Renal cortical epithelial cell (primary cell): ENCODE measurements at regions not wholly inside any gene's neighbourhood (a gene's known extent, or its start where the extent isn't known, plus 50 kb on each side); places are given as distances from the start of the nearest gene placed in this dataset.

ENCODE experiments used
- DNase-seq: peaks from one replicate; pipeline ENCODE4 v3.0.0-alpha.2; 2011; ENCODE audit warnings: low read depth

DNA sequence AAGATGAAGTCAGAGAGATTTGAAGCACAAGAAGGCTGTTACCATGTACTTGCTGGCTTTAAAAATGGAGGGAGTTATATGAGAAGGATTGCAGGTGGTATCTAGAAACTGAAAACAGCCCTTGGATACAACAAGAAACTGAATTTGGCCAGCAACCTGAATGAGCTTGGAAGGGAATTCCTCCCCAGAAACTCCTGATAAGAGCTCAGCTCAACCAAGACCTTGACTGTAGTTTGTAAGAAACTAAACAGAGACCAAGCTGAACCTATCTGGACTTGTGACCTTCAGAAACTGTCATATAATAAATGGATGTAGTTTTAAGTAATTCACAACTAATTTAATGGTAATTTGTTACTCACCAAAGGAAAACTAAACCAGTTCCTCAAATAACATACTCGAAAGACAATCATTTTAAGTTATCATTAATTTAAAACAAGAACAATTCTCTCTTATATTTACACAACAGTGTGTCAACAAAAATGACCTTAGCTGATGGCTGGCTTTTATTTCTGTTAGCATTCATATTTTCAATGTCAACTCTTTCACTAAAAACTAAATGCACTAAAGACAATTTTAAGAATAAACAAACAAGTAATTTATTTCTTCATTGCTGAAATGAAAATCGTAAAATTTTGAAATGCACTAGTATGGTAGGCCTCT lies 1218.4 kb upstream of the TMPRSS15 start:
- DNase-seq, result no peak

DNA sequence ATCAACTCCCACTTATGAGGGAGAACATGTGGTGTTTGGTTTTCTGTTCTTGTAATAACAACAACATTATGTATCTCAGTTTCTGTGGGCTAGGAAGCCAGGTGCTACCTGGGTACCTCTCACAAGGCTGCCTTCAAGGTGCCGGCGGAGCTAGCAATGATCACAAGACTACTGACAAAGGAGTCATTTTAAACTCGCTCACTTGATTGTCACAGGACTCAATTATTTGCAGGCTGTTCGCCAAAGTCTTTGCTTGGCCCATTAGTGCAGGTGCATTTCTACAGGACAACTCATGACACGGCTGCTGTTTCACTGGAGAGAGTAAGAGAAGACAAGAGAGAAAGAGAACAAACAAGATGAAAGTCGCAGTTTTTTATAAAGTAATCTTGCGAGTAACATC lies 1237.4 kb upstream of the TMPRSS15 start:
- no peak for DNase-seq

DNA sequence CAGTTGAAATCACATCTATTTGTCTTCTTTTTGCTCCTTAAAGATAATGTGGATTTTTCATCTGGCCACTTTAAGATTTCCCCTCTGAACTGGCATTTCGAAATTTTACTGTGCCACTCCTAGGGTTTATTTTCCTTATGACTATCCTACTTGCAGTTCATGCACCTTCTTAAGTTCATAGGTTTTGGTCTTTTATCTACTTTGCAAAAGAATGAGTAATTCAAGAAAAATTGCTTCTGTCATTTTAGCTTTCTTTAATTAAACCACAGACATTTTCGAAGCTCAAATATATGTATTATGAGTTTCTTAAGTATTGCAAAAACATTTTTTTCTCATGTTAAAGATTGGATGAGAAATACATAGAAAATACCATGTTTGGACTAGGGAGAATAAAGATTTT lies 1244.8 kb upstream of the TMPRSS15 start:
- no peak for DNase-seq

DNA sequence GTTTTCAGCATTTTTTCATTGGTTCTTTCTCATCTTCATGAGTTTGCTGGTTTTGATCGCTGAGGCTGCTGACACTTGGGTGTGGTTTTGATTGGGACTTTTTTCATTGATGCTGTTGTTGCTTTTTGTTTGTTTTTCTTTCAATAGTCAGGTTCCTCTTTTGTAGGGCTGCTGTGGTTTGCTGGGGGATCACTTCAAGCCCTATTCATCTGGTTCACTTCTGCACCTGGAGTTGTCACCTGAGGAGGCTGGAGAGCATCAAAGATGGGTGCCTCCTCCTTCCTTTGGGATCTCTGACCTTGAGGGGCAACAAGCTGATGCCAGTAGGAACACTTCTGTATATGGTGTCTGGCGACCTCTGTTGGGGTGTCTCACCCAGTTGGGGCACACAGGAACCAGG lies 1279.9 kb upstream of the TMPRSS15 start:
- no peak for DNase-seq

DNA sequence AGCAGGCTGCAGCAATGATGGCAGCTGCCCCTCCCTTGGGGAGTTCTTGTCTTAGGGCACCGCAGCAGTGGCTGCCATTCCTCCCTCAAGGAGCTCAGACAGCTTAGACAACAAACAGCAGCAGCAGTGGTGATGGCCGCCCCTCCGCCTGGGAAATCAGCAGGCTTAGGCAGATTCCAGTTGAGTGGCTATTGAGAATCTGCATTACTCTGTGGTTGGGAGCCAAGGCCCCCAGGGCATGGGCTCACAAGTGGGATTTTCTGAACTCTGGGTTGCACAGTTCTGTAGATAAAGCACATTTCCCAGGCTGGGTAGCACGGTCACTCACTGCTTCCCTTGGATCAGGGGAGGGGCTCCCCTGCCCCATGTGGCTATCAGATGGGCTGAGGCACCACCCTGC lies 1280.7 kb upstream of the TMPRSS15 start:
- no peak for DNase-seq

DNA sequence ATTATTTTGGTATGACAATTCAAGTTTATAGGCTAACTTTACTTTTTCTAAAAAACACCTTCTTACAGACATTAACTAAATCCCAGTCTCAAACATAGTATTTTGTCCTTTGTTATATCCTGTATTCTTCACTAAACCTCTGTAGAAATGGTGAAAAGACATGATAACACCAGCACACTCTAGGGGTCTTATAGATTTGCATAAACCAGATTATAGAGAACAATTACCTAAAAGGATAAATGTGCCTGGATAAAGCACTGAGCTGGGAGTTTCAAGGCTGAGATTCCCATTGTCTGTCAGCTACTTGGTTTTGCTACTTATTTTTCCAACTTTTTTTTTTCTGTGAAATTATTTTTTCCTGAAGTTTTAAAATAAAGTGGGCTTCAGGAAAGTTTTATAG lies 1288.6 kb upstream of the TMPRSS15 start:
- no peak for DNase-seq

DNA sequence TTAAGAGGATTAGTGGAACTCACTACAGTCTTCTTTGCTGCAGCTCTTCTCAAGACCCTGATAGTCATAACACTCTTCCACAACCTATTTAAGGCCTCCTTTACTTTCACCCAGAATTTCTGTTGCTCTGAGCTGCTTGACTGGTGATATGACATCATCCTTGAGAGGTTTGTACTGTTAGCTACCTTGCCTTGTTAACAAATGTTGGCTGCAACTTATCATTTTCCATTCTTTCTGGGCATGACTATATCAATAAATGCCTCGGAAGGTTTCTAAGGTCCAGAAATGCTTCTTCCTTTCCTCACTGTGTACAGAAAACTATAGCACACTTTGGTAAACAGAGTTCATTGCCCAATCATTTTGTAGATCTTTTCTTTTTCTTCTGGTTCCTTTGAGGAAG lies 1292.2 kb upstream of the TMPRSS15 start:
- DNase-seq, result no peak

DNA sequence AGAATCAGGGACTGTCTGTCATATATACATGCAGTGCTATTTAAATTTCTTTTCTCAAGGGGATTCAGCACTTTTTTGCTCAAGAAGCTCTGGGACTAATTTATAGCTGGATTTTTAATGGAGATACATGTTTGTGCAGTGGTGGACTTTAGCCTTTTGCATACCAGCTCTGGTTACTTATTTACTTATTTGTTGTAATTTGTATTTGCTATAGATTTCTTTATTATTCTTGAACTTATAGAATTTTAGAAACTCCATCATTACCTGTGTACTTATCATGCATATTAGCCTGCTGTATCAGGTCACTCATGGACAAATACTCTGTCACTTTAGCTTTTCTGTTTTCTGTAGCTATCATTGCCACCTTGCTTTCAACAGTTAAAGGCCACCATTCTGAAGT lies 1296.9 kb upstream of the TMPRSS15 start:
- DNase-seq, result no peak

DNA sequence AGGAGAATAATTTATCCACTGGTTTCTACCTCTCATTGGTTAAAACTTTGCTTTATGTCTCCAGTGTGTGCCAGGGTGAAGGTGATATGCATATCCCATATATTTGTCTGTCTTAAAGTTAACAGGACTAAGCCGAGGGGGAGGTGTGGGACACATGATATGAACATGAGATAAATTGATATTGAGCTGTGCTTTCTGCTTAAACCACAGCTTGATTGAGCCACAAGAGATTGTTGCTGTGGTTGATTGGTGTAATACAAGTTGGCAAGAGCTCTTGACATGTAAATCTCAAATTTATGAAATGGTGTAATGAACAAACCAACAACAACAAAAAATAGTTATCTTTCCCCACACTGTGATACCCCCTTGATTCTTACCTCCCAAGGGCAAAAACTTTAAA lies 1295.5 kb upstream of the NCAM2 start:
- DNase-seq, result no peak

DNA sequence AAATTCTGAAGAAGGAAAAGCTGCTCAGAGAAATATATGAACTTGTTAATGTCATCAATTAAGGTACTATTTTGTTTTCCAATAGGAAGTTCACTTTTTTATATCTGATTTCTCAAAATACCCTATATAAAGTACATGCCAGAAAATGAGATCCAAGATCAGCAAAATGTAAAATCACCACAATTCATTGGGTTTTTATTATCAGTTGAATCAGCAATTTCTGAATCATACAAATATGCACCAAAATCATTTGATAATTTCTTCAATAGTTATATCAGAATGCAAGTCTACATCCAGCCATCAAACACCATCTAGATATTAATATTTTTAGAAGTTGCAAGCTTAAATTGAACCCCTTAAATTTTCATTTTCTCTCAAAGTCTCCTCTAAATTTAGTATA lies 1293.4 kb upstream of the NCAM2 start:
- DNase-seq, result no peak

DNA sequence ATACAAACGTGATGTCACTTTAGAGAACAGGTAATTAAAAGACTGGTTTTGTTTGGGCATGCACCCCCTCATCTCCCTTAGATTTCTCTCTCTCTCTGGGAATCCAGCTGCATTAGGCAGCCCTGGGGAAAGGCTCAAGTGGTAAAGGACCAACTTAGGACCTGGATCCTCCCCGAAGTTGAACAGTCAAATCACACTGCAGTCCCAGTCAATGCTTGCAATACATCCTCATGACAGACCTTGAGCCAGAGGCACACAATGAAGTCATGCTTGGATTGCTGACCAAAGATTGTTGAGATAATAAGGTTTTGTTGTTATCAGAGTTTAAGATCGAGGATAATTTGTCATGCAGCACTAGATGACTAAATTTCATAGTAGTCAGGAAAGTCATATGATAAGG lies 1285.8 kb upstream of the NCAM2 start:
- DNase-seq, result no peak

DNA sequence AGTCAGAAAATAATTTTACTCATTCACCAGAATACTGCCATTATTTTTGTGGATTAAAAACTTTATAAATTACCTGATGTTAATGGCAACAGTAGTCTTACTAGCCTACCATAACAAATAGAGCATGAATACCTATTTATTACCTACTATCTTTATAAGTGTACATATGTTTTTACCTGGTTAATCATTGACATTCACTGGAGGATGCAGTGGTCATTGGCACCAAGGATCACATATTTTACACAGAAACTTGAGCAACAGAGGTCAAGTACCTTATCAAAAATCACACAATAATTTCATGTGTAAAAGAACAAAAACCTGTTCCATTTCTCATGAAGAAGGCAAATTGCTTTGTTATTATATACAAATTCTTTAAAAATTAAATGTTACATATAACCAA lies 1284.9 kb upstream of the NCAM2 start:
- no peak for DNase-seq

DNA sequence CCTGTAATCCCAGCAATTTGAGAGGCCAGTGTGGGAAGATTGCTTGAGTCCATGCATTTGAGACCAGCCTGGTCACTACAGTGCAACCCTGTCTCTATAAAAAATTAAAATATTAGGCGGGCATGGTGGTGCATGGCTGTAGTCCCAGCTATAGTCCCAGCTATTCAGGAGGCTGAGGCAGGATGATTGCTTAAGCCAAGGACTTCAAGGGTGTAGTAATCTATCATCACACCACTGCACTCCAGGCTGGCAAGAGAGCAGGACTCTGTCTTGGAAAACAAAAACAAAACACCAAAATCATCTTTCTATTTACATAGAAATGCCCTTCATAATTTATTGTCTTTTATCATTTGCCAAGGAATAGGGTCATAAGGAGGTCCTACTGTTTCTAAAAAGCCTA lies 1274.1 kb upstream of the NCAM2 start:
- DNase-seq, result no peak

DNA sequence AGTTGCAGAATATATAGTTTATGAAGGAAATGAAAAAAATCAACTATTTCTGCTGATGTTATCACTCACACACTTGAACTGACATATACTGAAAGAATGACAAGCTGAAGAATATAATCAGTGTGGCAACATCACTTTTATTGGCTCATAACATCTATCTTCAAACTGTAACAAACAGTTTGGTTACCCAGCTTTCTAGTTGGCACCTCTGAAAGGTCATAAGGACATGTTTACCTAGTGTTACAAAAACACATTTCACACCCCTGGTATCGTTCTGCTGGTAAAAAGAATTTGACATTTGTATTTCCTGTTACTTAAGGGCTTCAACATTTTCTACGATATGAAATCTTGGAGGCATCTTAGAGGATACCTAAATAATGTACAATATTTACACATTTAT lies 1267.0 kb upstream of the NCAM2 start:
- DNase-seq, result no peak

DNA sequence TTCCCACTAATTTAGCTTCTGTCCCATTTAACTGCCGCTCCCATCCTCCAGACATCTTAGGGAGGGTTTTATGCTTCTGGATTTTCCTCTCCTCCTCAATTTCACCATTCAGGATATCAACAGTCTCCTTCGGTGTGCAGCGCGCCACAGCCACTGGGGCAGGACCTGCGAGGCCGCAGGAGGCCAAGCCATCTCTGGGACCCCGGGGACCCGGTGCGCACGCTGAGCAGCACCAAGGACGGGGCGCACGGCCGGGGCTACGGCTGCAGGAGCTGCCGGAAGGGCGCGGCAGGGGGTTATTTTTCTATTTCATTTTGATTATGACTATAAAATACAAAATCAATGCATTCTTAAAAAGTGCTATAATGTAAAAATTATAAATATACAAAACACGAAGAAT lies 1238.4 kb upstream of the NCAM2 start:
- DNase-seq, result no peak

DNA sequence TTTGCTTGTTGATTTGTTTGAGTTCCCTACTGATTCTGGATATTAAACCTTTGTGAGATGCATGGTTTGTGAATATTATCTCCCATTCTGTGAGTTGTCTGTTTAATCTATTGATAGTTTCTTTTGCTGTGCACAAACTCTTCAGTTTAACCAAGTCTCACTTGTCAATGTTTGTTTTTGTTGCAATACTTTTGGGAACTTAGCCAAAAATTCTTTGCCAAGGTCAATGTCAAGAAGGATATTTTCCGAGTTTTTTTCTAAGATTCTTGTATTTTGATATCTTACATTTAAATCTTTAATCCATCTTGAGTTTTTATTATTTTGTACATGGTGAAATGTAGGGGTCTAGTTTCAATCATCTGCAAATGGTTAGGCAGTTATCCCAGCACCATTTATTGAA lies 1230.7 kb upstream of the NCAM2 start:
- DNase-seq, result no peak

DNA sequence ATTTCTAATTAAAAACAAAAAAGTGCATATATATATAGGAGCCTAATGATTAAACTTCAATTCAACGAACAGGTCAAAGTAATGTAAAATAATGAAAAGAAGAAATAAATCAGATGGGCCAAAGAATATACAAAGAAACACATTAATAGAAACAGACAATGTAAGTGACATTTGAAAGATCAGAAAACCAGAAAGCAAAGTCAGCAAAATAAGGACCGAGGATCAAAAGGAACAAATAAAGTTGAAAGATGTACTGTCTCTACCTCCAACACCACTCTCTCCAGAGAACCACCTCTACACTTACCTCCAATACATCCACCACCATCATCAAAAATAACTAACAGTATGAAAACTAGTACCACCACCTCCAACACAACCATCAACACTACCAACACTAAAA lies 1226.3 kb upstream of the NCAM2 start:
- no peak for DNase-seq

DNA sequence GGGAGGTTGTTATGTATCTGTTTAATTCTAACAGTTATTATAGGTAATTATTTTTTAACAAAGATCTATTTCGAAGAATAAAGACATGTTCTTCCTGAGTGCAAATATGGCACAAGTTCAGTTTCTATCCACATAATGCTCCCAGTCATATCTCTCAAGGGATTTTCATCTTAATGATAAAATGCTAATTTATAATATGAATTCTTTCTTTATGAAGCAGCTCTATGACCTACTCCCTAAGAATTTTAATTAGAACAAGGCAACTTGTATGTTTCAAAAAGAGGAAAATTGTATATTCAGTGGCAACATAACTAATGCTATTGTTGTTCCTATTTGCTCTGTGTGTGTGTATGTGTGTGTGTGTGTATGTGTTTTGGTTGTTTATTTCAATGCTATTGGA lies 1222.1 kb upstream of the NCAM2 start:
- DNase-seq, result no peak

DNA sequence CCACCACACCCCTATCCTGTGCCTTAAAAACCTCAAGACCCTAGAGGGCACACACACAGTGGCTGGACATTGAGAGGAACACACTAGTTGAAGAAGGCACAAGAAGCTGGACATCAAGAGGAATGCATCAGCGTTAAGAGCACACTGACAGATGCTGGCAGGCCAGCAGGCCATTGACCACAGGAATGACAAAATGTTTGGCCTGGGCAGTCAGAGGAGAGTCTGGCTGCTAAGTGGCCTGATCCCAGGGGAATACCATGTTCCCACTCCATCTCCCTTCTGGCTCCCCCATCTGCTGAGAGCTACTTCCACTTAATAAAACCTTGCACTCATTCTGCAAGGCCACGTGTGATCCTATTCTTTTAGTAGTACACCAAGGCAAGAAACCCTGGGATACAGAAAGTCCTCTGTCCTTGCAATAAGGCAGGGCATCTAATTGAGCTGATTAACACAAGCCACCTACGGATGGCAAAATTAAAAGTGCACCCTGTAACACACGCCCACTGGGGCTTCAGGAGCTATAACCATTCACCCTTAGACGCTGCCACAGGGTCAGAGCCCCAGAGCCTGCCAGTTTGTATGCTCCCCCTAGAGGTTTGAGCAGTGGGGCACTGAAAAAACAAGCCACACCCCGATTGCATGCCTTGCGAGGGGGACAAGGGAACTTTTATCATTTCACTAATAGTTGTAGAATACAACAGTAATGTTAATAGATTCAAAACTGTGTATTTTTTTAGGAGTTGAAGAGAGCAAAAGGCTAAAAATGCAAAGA lies 1216.1 kb upstream of the NCAM2 start:
- no peak for DNase-seq

DNA sequence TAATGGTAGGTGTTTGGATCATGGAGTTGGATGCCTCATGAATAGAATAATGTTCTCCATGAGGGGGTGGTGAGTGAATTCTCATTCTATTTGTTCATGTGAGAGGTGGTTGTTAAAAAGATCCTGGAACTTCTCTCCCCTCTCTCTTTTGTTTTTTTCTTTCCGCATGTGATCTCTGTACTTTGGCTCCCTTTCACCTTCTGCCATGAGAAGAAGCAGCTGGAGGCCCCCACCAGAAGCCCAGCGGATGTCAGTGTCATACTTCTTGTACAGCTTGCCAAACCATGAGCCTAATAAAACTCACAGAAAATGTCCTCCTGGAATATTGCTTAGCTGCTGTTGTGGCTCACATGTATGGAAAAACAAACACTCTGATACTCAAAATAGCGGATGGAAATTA lies 1212.3 kb upstream of the NCAM2 start:
- no peak for DNase-seq

DNA sequence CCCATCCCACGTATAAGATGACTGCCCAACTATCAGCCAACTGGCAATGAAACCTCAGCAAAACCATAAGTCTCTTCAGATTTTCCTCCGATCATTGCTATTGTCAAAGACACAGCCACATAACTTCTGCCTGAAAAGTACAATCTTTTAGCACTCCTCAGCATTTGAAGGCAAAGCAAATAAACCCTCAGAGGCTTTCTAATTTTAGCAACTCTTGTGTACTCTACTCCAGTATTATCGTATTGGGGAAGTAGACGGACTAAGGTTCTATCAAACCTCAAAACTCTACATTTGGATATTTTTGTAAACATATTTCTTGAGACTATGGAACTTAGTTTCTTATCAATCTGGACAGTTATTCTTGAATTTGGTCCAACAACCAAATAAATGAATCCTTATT lies 1206.2 kb upstream of the NCAM2 start:
- no peak for DNase-seq

DNA sequence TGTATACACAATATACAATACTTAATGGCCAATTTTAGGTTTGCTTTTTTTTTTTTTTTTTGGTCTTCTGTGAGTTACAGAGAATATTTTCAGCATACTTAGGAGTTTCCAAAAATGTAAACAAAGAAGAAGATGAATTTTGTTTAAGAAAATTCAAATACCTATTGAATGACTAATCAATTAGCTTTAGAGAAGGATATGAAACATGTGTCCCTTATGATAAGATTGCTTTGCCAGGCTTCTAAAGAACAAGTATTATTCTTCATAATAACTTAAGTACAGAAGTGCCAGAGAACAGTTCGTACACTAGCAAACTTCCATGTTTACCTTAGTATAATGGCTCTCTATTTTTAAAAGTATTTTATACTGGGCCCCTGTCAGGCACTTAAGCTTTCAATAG lies 1191.0 kb upstream of the NCAM2 start:
- no peak for DNase-seq

DNA sequence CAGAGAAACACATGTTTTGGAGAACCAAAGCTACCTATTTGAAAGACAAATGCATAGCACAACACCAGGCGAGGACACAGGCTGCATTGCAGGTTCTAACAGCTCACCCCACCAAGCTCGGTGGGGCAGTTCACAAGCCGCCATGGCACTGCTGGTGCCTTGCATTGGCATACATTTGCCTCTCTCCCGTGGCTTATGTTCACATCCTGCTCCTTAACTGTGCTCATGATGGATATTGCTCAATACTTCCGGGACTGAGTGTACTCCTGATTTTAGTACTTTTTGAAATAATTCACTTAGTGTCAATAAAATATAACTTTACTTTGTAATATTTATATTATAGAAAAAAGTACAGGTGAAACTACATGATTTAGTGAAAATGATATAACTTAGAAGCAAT lies 1187.4 kb upstream of the NCAM2 start:
- DNase-seq, result no peak

DNA sequence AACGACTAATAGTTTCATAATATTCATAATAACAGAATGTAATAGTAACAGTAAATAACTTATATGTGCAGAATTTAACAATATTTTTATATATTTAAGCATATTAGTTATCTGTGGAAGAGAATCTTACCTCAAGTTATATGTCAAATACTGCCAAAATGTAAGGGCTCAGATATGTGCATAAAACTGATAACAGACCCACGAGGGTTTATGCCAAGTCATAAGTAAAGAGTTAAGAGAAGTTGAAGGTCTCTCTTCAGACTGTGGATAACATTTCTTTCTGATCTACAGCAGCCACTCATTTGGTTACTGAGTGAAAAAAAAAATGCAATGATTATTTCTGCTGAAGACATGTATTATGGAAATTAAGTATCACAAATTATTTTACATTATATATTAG lies 1167.8 kb upstream of the NCAM2 start:
- no peak for DNase-seq
